ENCODE measurements at regions not wholly inside any gene's neighbourhood (a gene's known extent, or its start where the extent isn't known, plus 50 kb on each side); places are given as distances from the start of the nearest gene placed in this dataset.
"Not testable (repeated sequence)": the region's sequence is repeated elsewhere in the genome, so short reads cannot be mapped to it uniquely, and the experiment has no call there.

DNA sequence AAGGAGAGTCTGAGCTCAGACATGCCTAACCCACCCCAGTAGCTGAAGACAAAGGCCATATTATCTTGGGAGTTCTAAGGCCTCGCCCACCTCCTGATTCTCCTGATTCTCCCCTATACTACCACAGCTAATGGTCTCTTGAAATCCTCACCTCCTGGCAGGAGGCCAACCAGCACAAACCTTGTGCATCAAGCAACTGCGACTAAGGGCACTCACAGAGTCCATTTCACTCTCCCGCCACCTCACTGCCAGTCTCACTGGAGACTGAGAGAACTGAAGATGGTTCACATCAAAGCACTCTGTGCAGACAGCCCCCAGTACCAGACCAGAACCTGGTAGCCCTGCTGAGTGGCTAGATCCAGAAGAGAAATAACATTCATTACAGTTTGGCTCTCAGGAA is 102.1 kb upstream of the KLF8 start:
- no peak for DNase-seq (ENCODE audit: low read depth, low spot score)

DNA sequence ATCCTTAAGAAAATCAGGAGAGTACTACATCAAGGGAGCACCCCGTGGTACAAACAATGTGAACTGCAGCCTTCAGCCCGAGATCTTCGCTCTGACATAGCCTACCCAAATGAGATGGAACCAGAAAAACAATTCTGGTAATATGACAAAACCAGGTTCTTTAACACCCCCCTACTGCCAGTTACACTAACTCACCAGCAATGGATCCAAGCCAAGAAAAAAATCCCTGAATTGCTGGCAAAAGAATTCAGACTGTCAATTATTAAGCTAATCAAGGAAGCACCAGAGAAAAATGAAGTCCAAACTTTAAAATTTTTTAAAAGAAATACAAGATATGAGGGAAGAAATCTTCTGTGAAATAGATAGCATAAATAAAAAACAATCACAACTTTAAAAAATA is 101.7 kb upstream of the KLF8 start:
- DNase-seq (ENCODE audit: low read depth, low spot score) = no peak

DNA sequence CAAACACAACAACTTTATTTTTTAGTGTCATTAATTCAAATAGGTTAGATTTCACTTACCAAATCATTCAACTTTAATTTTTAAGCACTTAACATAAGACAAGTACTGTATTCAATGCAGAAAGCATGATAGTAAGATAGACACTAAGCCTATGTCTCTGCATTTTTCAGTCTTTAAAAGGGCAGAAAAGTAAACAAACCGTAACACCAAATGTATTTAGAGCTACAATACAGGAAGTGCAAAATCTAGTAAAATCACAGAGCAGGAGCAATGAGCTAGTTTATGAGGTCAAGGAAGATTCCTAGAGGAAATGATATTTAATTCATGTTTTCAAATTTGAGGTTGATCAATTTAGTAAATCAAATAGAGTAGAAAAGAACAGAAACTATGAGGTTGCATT is 68.0 kb upstream of the KLF8 start:
- not testable (repeated sequence) for DNase-seq (ENCODE audit: low read depth, low spot score)

All from ELF-1 (cell line).